GM21447 (cell line): ENCODE measurements at regions not wholly inside any gene's neighbourhood (a gene's known extent, or its start where the extent isn't known, plus 50 kb on each side); places are given as distances from the start of the nearest gene placed in this dataset.

Experiments used
- ATAC-seq: cut with Tn5 transposase; IDR thresholded peaks from one replicate; pipeline ENCODE4 v1.9.1; 2021; ENCODE audit not compliant: unreplicated experiment

GRCh38 chr3:156620901-156621300 lies 53.5 kb upstream of the TIPARP start:
- no peak for ATAC-seq

GRCh38 chr3:156620260-156620659 lies 54.1 kb upstream of the TIPARP start:
- ATAC-seq: no peak

GRCh38 chr3:156619376-156619775 lies 55.0 kb upstream of the TIPARP start:
- ATAC-seq: no peak

GRCh38 chr3:156617781-156618180 lies 56.6 kb upstream of the TIPARP start:
- no peak for ATAC-seq

- ATAC-seq: no peak
Measured at GRCh38 chr3:156617145-156617544, 57.2 kb upstream of the TIPARP start.

- no peak for ATAC-seq
Measured at GRCh38 chr3:156615592-156616173, 58.7 kb upstream of the TIPARP start.

GRCh38 chr3:156614642-156615511 lies 59.5 kb upstream of the TIPARP start:
- ATAC-seq: peak; percentile 52

- ATAC-seq: no peak
Measured at GRCh38 chr3:156612903-156613302, 58.0 kb upstream of the SSR3 start.

GRCh38 chr3:156611870-156612494 lies 57.1 kb upstream of the SSR3 start:
- ATAC-seq: no peak

GRCh38 chr3:156610154-156610553 lies 55.2 kb upstream of the SSR3 start:
- ATAC-seq: no peak

- ATAC-seq: no peak
Measured at GRCh38 chr3:156609546-156609945, 54.6 kb upstream of the SSR3 start.

- ATAC-seq: no peak
Measured at GRCh38 chr3:156608601-156609514, 53.9 kb upstream of the SSR3 start.

GRCh38 chr3:156606729-156607128 lies 51.8 kb upstream of the SSR3 start:
- ATAC-seq: peak; percentile 53

GRCh38 chr3:156605686-156606605 lies 51.0 kb upstream of the SSR3 start:
- ATAC-seq: no peak

- no peak for ATAC-seq
Measured at GRCh38 chr3:156604642-156605144, 49.8 kb upstream of the SSR3 start.
